SKM-1 treated with dmso at 0.1 percent for 144 hours (cell line): ENCODE measurements at regions not wholly inside any gene's neighbourhood (a gene's known extent, or its start where the extent isn't known, plus 50 kb on each side); places are given as distances from the start of the nearest gene placed in this dataset.

ENCODE experiments used
- DNase-seq: peaks from one replicate; lab custom pipeline; 2025; ENCODE audit not compliant: unreplicated experiment; lab: John Stamatoyannopoulos, UW

GRCh38 chr12:65596514-65597091 is 227.7 kb upstream of the HMGA2 start:
- DNase-seq: no peak

- DNase-seq: no peak
Observed at GRCh38 chr12:65597527-65597926, 226.8 kb upstream of the HMGA2 start.

- DNase-seq: no peak
Observed at GRCh38 chr12:65598688-65599087, 225.6 kb upstream of the HMGA2 start.

GRCh38 chr12:65602253-65602609 is 222.1 kb upstream of the HMGA2 start:
- DNase-seq: no peak

- peak; percentile 5 for DNase-seq
Observed at GRCh38 chr12:65602610-65603295, 221.5 kb upstream of the HMGA2 start.

GRCh38 chr12:65603438-65604351 is 220.6 kb upstream of the HMGA2 start:
- no peak for DNase-seq

- DNase-seq: no peak
Observed at GRCh38 chr12:65605019-65605418, 219.3 kb upstream of the HMGA2 start.

GRCh38 chr12:65606008-65606766 is 218.1 kb upstream of the HMGA2 start:
- no peak for DNase-seq

GRCh38 chr12:65607401-65607841 is 216.9 kb upstream of the HMGA2 start:
- DNase-seq: no peak

GRCh38 chr12:65608319-65608916 is 215.9 kb upstream of the HMGA2 start:
- DNase-seq: no peak

- DNase-seq: no peak
Observed at GRCh38 chr12:65609359-65609771, 214.9 kb upstream of the HMGA2 start.

- DNase-seq: no peak
Observed at GRCh38 chr12:65611396-65611795, 212.9 kb upstream of the HMGA2 start.

GRCh38 chr12:65612440-65612839 is 211.8 kb upstream of the HMGA2 start:
- no peak for DNase-seq

GRCh38 chr12:65613692-65614091 is 210.6 kb upstream of the HMGA2 start:
- no peak for DNase-seq

GRCh38 chr12:65614259-65614889 is 209.9 kb upstream of the HMGA2 start:
- no peak for DNase-seq

GRCh38 chr12:65615118-65615517 is 209.2 kb upstream of the HMGA2 start:
- DNase-seq: no peak

GRCh38 chr12:65616022-65616421 is 208.3 kb upstream of the HMGA2 start:
- DNase-seq: no peak

GRCh38 chr12:65618588-65618987 is 205.7 kb upstream of the HMGA2 start:
- DNase-seq: no peak

- no peak for DNase-seq
Observed at GRCh38 chr12:65619018-65619417, 205.3 kb upstream of the HMGA2 start.

- no peak for DNase-seq
Observed at GRCh38 chr12:65620046-65620445, 204.2 kb upstream of the HMGA2 start.
